ENCODE measurements at regions not wholly inside any gene's neighbourhood (a gene's known extent, or its start where the extent isn't known, plus 50 kb on each side); places are given as distances from the start of the nearest gene placed in this dataset.

DNA sequence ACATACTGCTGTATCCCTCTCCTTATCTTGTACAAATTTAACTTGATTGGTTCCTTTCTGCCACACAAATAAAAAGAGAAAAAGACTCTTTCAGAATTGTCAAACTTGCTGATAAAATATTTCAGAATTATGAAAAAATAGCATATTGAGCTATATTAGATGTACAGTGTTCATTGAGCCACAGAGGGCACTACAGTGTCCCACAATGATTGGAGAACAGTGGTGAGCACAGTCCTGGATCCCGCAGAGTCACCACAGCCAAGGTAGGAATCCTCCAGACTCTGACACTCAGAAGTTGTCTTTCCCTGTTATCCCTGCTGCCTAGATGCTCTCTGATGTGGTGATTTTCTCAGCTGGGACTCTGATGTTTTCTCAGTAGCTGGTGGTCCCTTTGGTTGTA lies 1281.3 kb upstream of the ZEB2 start:
- 94 to 100% methylated on average over 1 of the region's 1 CpG for WGBS, 2 donors
- H3K27ac ChIP-seq: no peak overlapping the region
- no peaks in the 10 kb centered on the region for H3K36me3 ChIP-seq (ENCODE audit: low read depth, missing control alignments)
- no peaks in the 10 kb centered on the region for H3K9me3 ChIP-seq
- H3K4me1 ChIP-seq: no peaks in the 10 kb centered on the region
- no peak overlapping the region for H3K4me3 ChIP-seq
- intact Hi-C loops (cut with DNase I; ENCODE audit: low total_unique reads): no loop called here
- no peak for DNase-seq
- TF ChIP-seq, protein P1, sequence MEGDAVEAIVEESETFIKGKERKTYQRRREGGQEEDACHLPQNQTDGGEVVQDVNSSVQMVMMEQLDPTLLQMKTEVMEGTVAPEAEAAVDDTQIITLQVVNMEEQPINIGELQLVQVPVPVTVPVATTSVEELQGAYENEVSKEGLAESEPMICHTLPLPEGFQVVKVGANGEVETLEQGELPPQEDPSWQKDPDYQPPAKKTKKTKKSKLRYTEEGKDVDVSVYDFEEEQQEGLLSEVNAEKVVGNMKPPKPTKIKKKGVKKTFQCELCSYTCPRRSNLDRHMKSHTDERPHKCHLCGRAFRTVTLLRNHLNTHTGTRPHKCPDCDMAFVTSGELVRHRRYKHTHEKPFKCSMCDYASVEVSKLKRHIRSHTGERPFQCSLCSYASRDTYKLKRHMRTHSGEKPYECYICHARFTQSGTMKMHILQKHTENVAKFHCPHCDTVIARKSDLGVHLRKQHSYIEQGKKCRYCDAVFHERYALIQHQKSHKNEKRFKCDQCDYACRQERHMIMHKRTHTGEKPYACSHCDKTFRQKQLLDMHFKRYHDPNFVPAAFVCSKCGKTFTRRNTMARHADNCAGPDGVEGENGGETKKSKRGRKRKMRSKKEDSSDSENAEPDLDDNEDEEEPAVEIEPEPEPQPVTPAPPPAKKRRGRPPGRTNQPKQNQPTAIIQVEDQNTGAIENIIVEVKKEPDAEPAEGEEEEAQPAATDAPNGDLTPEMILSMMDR (IDR thresholded peaks at IDR 0.05): no peak
- no peak for TF ChIP-seq POLR2A (IDR thresholded peaks at IDR 0.05)
- no peaks in the 10 kb centered on the region for H3K27me3 ChIP-seq

DNA sequence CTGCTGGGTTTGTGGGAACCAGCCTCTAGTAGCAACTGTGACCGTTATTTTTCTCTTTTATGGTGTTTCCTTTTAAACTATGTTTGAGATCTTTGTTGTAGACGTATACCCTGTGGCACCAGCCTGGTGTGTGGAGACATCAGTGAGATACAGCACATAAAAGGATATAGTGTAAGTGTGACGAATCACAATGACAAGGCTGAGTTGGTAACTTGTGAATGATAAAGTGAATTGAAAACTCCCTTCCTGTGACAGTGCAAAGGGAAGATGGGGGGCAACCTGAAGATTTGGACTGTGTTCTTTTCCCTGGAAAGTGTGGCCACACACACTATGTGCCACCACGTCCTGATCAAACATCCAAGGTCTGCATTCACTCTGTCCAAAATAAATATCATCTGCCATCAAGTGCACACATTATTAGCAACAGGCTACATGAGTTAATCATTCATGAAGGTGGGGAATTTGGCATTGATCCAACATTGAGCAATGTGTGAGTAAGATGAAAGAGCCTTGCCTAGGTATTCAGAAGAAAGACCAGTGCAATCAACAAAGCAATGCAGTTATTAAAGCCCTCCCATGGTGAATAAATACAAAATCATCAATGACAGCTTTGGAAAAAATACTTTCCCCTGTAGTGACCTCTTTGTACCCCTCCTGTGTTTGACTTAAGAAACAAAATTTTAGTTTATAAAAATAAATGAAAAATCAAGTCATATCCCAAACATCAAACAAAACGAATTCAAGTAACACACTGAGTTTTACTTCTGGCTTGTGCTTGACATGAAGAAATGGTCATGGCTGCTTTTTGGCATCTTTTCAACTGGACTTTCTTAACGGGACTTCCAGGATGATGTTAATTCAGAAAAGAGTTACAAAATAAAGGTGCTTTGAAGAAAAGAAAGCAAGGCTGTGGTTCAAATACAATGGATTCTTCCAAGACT lies 1280.5 kb upstream of the ZEB2 start:
- Histone ChIP-seq H3K27ac (no peak overlapping the region), H3K4me3 (no peak overlapping the region), H3K27me3 (no peaks in the 10 kb centered on the region), H3K36me3 (ENCODE audit: low read depth, missing control alignments) (no peaks in the 10 kb centered on the region), H3K9me3 (no peaks in the 10 kb centered on the region), H3K4me1 (no peaks in the 10 kb centered on the region)
- intact Hi-C loops (cut with DNase I; ENCODE audit: low total_unique reads): no loop called here
- no peak for DNase-seq
- TF ChIP-seq, protein P1 (IDR thresholded peaks at IDR 0.05): no peak
- no peak for TF ChIP-seq POLR2A (IDR thresholded peaks at IDR 0.05)
- WGBS, 2 donors: 76 to 80% methylated on average over 6 of the region's 6 CpGs

DNA sequence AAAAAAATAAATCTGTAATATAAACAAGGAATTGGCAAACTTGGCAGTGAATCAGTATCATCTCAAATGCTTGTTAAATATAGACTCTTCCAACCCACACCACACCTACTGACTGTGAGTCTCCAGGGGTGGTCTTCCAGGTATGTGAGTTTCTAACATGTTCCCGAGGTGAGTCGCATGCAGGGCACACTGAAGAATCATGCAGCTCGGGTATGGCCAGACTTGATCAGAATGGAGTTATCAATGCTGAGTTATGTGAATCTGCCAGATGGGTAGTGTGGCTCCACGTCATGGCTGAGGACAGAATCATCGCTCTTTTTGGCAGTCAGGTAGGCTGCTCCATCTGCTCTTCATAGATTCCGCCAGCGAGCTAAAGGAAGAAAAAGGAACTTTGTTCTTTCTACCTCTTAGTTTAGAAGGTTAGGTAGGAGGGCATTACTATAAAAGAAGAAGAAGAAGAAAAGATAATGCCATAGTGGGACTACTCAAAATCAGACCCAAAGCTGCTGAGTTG lies 1279.7 kb upstream of the ZEB2 start:
- H3K4me3 ChIP-seq: no peak overlapping the region
- intact Hi-C loops (cut with DNase I; ENCODE audit: low total_unique reads): no loop called here
- no peaks in the 10 kb centered on the region for H3K27me3 ChIP-seq
- H3K4me1 ChIP-seq: no peaks in the 10 kb centered on the region
- no peaks in the 10 kb centered on the region for H3K9me3 ChIP-seq
- 93 to 96% methylated on average over 7 of the region's 7 CpGs for WGBS, 2 donors
- H3K36me3 ChIP-seq (ENCODE audit: low read depth, missing control alignments): no peaks in the 10 kb centered on the region
- TF ChIP-seq, protein P1 (IDR thresholded peaks at IDR 0.05): no peak
- TF ChIP-seq POLR2A (IDR thresholded peaks at IDR 0.05): no peak
- no peak overlapping the region for H3K27ac ChIP-seq
- DNase-seq: no peak

DNA sequence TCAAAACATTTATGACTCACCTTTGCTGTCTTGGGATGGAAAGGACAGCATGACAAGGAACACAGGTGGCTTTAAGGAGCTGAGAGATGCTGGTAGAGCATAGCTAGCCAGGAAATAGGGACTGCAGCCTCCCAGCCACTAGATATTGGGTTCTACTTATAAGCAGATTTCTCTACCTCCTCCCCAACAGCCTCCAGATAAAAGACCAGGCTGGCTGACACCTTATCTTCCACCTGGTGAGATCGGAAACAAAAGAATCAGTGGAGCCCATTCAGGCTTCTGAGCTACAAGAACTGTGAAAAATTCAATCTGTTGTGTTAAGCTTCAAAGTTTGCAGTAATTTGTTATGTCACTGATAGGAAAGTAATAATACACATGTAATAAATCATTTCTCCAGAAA lies 1278.5 kb upstream of the ZEB2 start:
- Histone ChIP-seq H3K27me3 (no peaks in the 10 kb centered on the region), H3K36me3 (ENCODE audit: low read depth, missing control alignments) (no peaks in the 10 kb centered on the region), H3K4me3 (no peak overlapping the region), H3K9me3 (no peaks in the 10 kb centered on the region), H3K27ac (no peak overlapping the region), H3K4me1 (no peaks in the 10 kb centered on the region)
- intact Hi-C loops (cut with DNase I; ENCODE audit: low total_unique reads): no loop called here
- 88 to 95% methylated on average over 1 of the region's 1 CpG for WGBS, 2 donors
- TF ChIP-seq, protein P1 (IDR thresholded peaks at IDR 0.05): no peak
- no peak for TF ChIP-seq POLR2A (IDR thresholded peaks at IDR 0.05)
- DNase-seq: no peak

Measured in testis (tissue), 2 donors.